MM.1S (cell line): ENCODE measurements at regions not wholly inside any gene's neighbourhood (a gene's known extent, or its start where the extent isn't known, plus 50 kb on each side); places are given as distances from the start of the nearest gene placed in this dataset.
"Not testable (repeated sequence)": the region's sequence is repeated elsewhere in the genome, so short reads cannot be mapped to it uniquely, and the experiment has no call there.

Experiments used
- DNase-seq: peaks from one replicate; pipeline ENCODE4 v3.0.0-alpha.2; 2015
- H2AFZ ChIP-seq: fragments of 300-600 bp; sonication (generic); 2 replicates; pipeline ENCODE4 v1.6.0; 2016; ENCODE audit warnings: antibody characterized with exemption, low read length
- H3F3A ChIP-seq: fragments of 300-600 bp; sonication (generic); 2 replicates; pipeline ENCODE4 v1.6.1; 2016; ENCODE audit warnings: mild to moderate bottlenecking, antibody characterized with exemption, low read length, moderate library complexity, mixed read lengths; ENCODE audit not compliant: insufficient read depth
- H3K27ac ChIP-seq: fragments of 300-600 bp; sonication (generic); 2 replicates; pipeline ENCODE4 v1.5.1; 2016; ENCODE audit warnings: mild to moderate bottlenecking, low read length
- H3K27me3 ChIP-seq: fragments of 300-600 bp; sonication (generic); replicated peaks from 2 replicates; pipeline ENCODE4 v1.6.0; 2016; ENCODE audit warnings: low read length; ENCODE audit not compliant: insufficient read depth
- H3K36me3 ChIP-seq: fragments of 300-600 bp; sonication (generic); replicated peaks from 2 replicates; pipeline ENCODE4 v1.6.1; 2016; ENCODE audit warnings: mild to moderate bottlenecking, low read length, mixed read lengths; ENCODE audit not compliant: insufficient read depth
- H3K4me1 ChIP-seq: fragments of 300-600 bp; sonication (generic); 2 replicates; pipeline ENCODE4 v1.6.1; 2016; ENCODE audit warnings: low read length, mixed read lengths
- H3K4me2 ChIP-seq: fragments of 300-600 bp; sonication (generic); 2 replicates; pipeline ENCODE4 v1.6.0; 2016; ENCODE audit warnings: low read depth, low read length
- H3K4me3 ChIP-seq: fragments of 300-600 bp; sonication (generic); 2 replicates; pipeline ENCODE4 v1.5.1; 2016; ENCODE audit warnings: low read length, mixed read lengths
- H3K79me2 ChIP-seq: fragments of 300-600 bp; sonication (generic); 2 replicates; pipeline ENCODE4 v1.6.1; 2016; ENCODE audit warnings: mixed run types, low read length, mixed read lengths
- H3K9ac ChIP-seq: fragments of 300-600 bp; sonication (generic); 2 replicates; pipeline ENCODE4 v1.6.1; 2016; ENCODE audit warnings: low read length, mixed read lengths
- H3K9me2 ChIP-seq: fragments of 300-600 bp; sonication (generic); replicated peaks from 2 replicates; pipeline ENCODE4 v1.6.1; 2016; ENCODE audit warnings: mild to moderate bottlenecking, low read length, mixed read lengths; ENCODE audit not compliant: insufficient read depth
- H3K9me3 ChIP-seq: fragments of 300-600 bp; sonication (generic); replicated peaks from 2 replicates; pipeline ENCODE4 v1.6.1; 2016; ENCODE audit warnings: mild to moderate bottlenecking, low read length, mixed read lengths; ENCODE audit not compliant: insufficient read depth
- H4K20me1 ChIP-seq: fragments of 300-600 bp; sonication (generic); 2 replicates; pipeline ENCODE4 v1.6.1; 2016; ENCODE audit warnings: mild to moderate bottlenecking, low read length, moderate library complexity, mixed read lengths; ENCODE audit not compliant: insufficient read depth
- CTCF ChIP-seq: fragments of 300-600 bp; sonication (generic); IDR thresholded peaks from 2 replicates; pipeline ENCODE4 v1.5.1; 2016; ENCODE audit warnings: antibody characterized with exemption, low read length, mixed read lengths
- EZH2 ChIP-seq: fragments of 300-600 bp; sonication (generic); optimal IDR thresholded peaks from 2 replicates; pipeline ENCODE3; 2017; ENCODE audit warnings: low read depth, mild to moderate bottlenecking, antibody characterized with exemption, low read length, mixed read lengths
- EZH2phosphoT487 ChIP-seq: fragments of 300-600 bp; sonication (generic); IDR thresholded peaks from 2 replicates; pipeline ENCODE4 v1.6.1; 2018; ENCODE audit warnings: antibody characterized with exemption, low read length

- Histone ChIP-seq H4K20me1 (no peaks in the 10 kb centered on the region), H3K9me3 (no peaks in the 10 kb centered on the region), H3K79me2 (no peaks in the 10 kb centered on the region), H3K27ac (no peak overlapping the region), H3K9me2 (no peaks in the 10 kb centered on the region), H3K36me3 (no peaks in the 10 kb centered on the region), H3K27me3 (no peaks in the 10 kb centered on the region), H2AFZ (no peak overlapping the region), H3K4me3 (no peak overlapping the region), H3F3A (no peaks in the 10 kb centered on the region), H3K4me2 (no peak overlapping the region), H3K4me1 (no peaks in the 10 kb centered on the region), H3K9ac (no peak overlapping the region)
- no peak for TF ChIP-seq EZH2phosphoT487
- TF ChIP-seq EZH2 = no peak
- DNase-seq = no peak
Measured at GRCh38 chr20:53668992-53669391, 75.4 kb upstream of the ZNF217 start.

GRCh38 chr20:53666144-53666543 lies 72.5 kb upstream of the ZNF217 start:
- Histone ChIP-seq H3K27ac (no peak overlapping the region), H3K4me1 (peaks cover 8% of the 10 kb centered on the region), H3K79me2 (no peaks in the 10 kb centered on the region), H2AFZ (no peak overlapping the region), H3K4me2 (no peak overlapping the region), H3K9me3 (no peaks in the 10 kb centered on the region), H3K9me2 (no peaks in the 10 kb centered on the region), H4K20me1 (no peaks in the 10 kb centered on the region), H3K4me3 (no peak overlapping the region), H3F3A (peaks cover 7% of the 10 kb centered on the region), H3K36me3 (no peaks in the 10 kb centered on the region), H3K9ac (no peak overlapping the region), H3K27me3 (no peaks in the 10 kb centered on the region)
- TF ChIP-seq EZH2 = no peak
- DNase-seq = no peak

GRCh38 chr20:53664121-53664520 lies 70.5 kb upstream of the ZNF217 start:
- Histone ChIP-seq H3K4me2 (no peak overlapping the region), H3K27ac (no peak overlapping the region), H2AFZ (no peak overlapping the region), H3K9me2 (no peaks in the 10 kb centered on the region), H3K9ac (no peak overlapping the region), H3K79me2 (peaks cover 2% of the 10 kb centered on the region; the same call in 1 of the 2 replicates), H4K20me1 (no peaks in the 10 kb centered on the region), H3K4me3 (no peak overlapping the region), H3K36me3 (no peaks in the 10 kb centered on the region), H3K4me1 (peaks cover 8% of the 10 kb centered on the region), H3K27me3 (no peaks in the 10 kb centered on the region), H3K9me3 (no peaks in the 10 kb centered on the region), H3F3A (peaks cover 16% of the 10 kb centered on the region)
- no peak for DNase-seq
- TF ChIP-seq CTCF (no peak), EZH2phosphoT487 (no peak), EZH2 (no peak)

- not testable (repeated sequence) for H3K4me3 ChIP-seq, DNase-seq, H3K9me2 ChIP-seq, H4K20me1 ChIP-seq, H3K36me3 ChIP-seq, H3K79me2 ChIP-seq, H3K27me3 ChIP-seq, H3K4me1 ChIP-seq, H2AFZ ChIP-seq, H3K9me3 ChIP-seq, H3K9ac ChIP-seq, H3K4me2 ChIP-seq, H3K27ac ChIP-seq
- H3F3A ChIP-seq = peaks cover 16% of the 10 kb centered on the region
Measured at GRCh38 chr20:53663521-53663920, 69.9 kb upstream of the ZNF217 start.

GRCh38 chr20:53662595-53662994 lies 69.0 kb upstream of the ZNF217 start:
- H2AFZ ChIP-seq = no peak overlapping the region
- no peak for TF ChIP-seq EZH2phosphoT487
- no peak for TF ChIP-seq EZH2
- no peak for TF ChIP-seq CTCF
- H3K4me1 ChIP-seq = peaks cover 16% of the 10 kb centered on the region
- no peak overlapping the region for H3K4me3 ChIP-seq
- H3K9me3 ChIP-seq = no peaks in the 10 kb centered on the region
- no peak overlapping the region for H3K4me2 ChIP-seq
- peaks cover 14% of the 10 kb centered on the region for H3K79me2 ChIP-seq
- no peak overlapping the region for H3K9ac ChIP-seq
- no peaks in the 10 kb centered on the region for H4K20me1 ChIP-seq
- no peak for DNase-seq
- no peaks in the 10 kb centered on the region for H3K36me3 ChIP-seq
- H3F3A ChIP-seq = peaks cover 19% of the 10 kb centered on the region
- no peaks in the 10 kb centered on the region for H3K27me3 ChIP-seq
- no peaks in the 10 kb centered on the region for H3K9me2 ChIP-seq
- no peak overlapping the region for H3K27ac ChIP-seq
